Endothelial cell of umbilical vein (primary cell): ENCODE measurements at regions not wholly inside any gene's neighbourhood (a gene's known extent, or its start where the extent isn't known, plus 50 kb on each side); places are given as distances from the start of the nearest gene placed in this dataset.

Source experiments
- BruUV-seq: library from RNA; stranded (reverse); fragments of 400-500 nt; replicated peaks from 2 replicates; lab custom pipeline; 2021; lab: Mats Ljungman, UMichigan
- CTCF ChIA-PET: fragments of 300-600, 350-600 bp; sonication (Branson Sonifier 250); formaldehyde crosslinking; loops from one replicate; lab custom pipeline; 2021; ENCODE audit warnings: antibody characterized with exemption, inconsistent platforms; lab: Charles Lee
- POLR2A ChIA-PET: fragments of 300-600, 350-600 bp; sonication (Branson Sonifier 250); formaldehyde crosslinking; loops from one replicate; lab custom pipeline; 2021; ENCODE audit warnings: antibody characterized with exemption, inconsistent platforms; lab: Charles Lee
- DNase-seq: peaks from one replicate; pipeline ENCODE4 v3.0.0-alpha.2; 2011; ENCODE audit warnings: low read depth, low spot score
- FAIRE-seq: peaks from 2 replicates; lab custom pipeline; 2011; peaks lifted over from hg19 to GRCh38; lab: Jason Lieb, UNC
- H2AFZ ChIP-seq: 2 replicates; pipeline ENCODE4 v1.6.0; 2012; ENCODE audit warnings: low read depth, low read length, control low read depth, inconsistent platforms
- H3K27ac ChIP-seq: 2 replicates; pipeline ENCODE4 v1.5.1; 2011; ENCODE audit warnings: low read depth, mild to moderate bottlenecking, control low read depth, low read length, moderate library complexity; ENCODE audit not compliant: insufficient read depth
- H3K27me3 ChIP-seq, 2 experiments: 2 replicates each; pipeline versions ENCODE4 v1.6.0 to v1.6.1; 2011; ENCODE audit warnings: low read length in 2 of 2, mixed read lengths in 1 of 2; ENCODE audit not compliant: control insufficient read depth in 2 of 2, insufficient read depth in 2 of 2
- H3K36me3 ChIP-seq, 2 experiments: 2 replicates in 1 of 2; 3 replicates in 1 of 2; pipeline ENCODE4 v1.5.1; 2011; ENCODE audit warnings: low read length in 2 of 2, mild to moderate bottlenecking in 1 of 2, moderate library complexity in 1 of 2; ENCODE audit not compliant: control insufficient read depth in 2 of 2, insufficient read depth in 2 of 2; ENCODE audit errors: extremely low read depth in 1 of 2
- H3K4me1 ChIP-seq: 3 replicates; pipeline ENCODE4 v1.5.1; 2011; ENCODE audit warnings: mild to moderate bottlenecking, low read length; ENCODE audit not compliant: control insufficient read depth, insufficient read depth; ENCODE audit errors: extremely low read depth
- H3K4me2 ChIP-seq: 2 replicates; pipeline ENCODE4 v1.6.1; 2011; ENCODE audit warnings: low read length, control low read depth, mixed read lengths; ENCODE audit not compliant: insufficient read depth
- H3K4me3 ChIP-seq, 3 experiments: fragments of 200-600 bp in 1 of 3; sonication (generic), shearing (Covaris generic) in 1 of 3; replicated peaks in 1 of 3; 2 replicates each; pipeline ENCODE4 v1.5.1; 2011 to 2016; ENCODE audit warnings: control low read depth in 3 of 3, low read length in 3 of 3, mild to moderate bottlenecking in 2 of 3, inconsistent platforms in 1 of 3, low read depth in 1 of 3, moderate library complexity in 1 of 3; ENCODE audit not compliant: insufficient read depth in 1 of 3
- H3K79me2 ChIP-seq: 2 replicates; pipeline ENCODE4 v1.6.0; 2012; ENCODE audit warnings: low read length, inconsistent platforms; ENCODE audit not compliant: control insufficient read depth, insufficient read depth
- H3K9ac ChIP-seq: replicated peaks from 2 replicates; pipeline ENCODE3; 2011; ENCODE audit warnings: low read length, control low read depth; ENCODE audit not compliant: insufficient read depth; ENCODE audit errors: extremely low read depth
- H3K9me1 ChIP-seq: replicated peaks from 3 replicates; pipeline ENCODE4 v1.6.0; 2011; ENCODE audit warnings: mild to moderate bottlenecking, low read length; ENCODE audit not compliant: control insufficient read depth, insufficient read depth; ENCODE audit errors: extremely low read depth
- H3K9me3 ChIP-seq: replicated peaks from 2 replicates; pipeline ENCODE4 v1.5.1; 2012; ENCODE audit warnings: low read length, inconsistent platforms; ENCODE audit not compliant: control insufficient read depth, insufficient read depth
- H4K20me1 ChIP-seq: replicated peaks from 2 replicates; pipeline ENCODE3; 2011; ENCODE audit warnings: mild to moderate bottlenecking, low read length; ENCODE audit not compliant: control insufficient read depth, insufficient read depth; ENCODE audit errors: extremely low read depth
- CTCF ChIP-seq, 2 donors: IDR thresholded peaks; 1 replicate in 1 of 2; 2 replicates in 1 of 2; pipeline ENCODE4 v1.5.1; 2011; ENCODE audit warnings: low read length in 2 of 2, mild to moderate bottlenecking in 2 of 2, moderate library complexity in 2 of 2, control low read depth in 1 of 2, inconsistent platforms in 1 of 2, low read depth in 1 of 2; ENCODE audit not compliant: insufficient read depth in 1 of 2; ENCODE audit errors: extremely low read depth in 1 of 2
- GATA2 ChIP-seq: IDR thresholded peaks from 2 replicates; pipeline ENCODE4 v1.7.0; 2011; ENCODE audit warnings: low read depth, mild to moderate bottlenecking, moderate library complexity, mixed read lengths, low read length; ENCODE audit not compliant: insufficient read length, insufficient read depth
- JUN ChIP-seq: IDR thresholded peaks from 2 replicates; pipeline ENCODE4 v1.6.1; 2011; ENCODE audit warnings: borderline replicate concordance, low read depth; ENCODE audit not compliant: insufficient read length, insufficient read depth
- POLR2AphosphoS5 ChIP-seq: IDR thresholded peaks from 2 replicates; pipeline ENCODE4 v1.6.1; 2012; ENCODE audit warnings: low read depth, mild to moderate bottlenecking, control low read depth, low read length, moderate library complexity; ENCODE audit not compliant: insufficient read depth
- dilution Hi-C: fragments of 300-500 bp; cut with MboI; formaldehyde crosslinking; loops from one replicate; pipeline ENCODE4 v1.15.0; 2019; ENCODE audit warnings: low sequenced_read_pairs; ENCODE audit not compliant: extremely low pct_ligation_motif_present
- intact Hi-C: fragments of 100-400 bp; cut with micrococcal nuclease; formaldehyde crosslinking; loops from one replicate; pipeline ENCODE4 v1.10.0; 2022

DNA sequence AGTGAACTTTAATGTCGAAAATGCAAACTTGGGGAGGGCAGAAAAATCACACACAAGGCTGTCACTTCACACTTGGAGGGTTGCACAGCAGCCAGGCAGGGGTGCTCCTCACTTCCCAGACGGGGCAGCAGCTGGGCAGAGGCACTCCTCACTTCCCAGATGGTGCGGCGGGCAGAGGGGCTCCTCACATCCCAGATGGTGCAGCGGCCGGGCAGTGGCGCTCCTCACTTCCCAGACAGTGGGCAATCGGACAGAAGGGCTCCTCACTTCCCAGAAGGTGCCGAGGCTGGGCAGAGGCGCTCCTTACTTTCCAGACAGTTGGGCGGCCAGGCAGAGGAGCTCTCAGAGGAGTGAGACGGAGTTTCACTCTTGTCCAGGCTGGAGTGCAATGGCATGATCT, 90.6 kb downstream of the HMGB3 start:
- dilution Hi-C loops (no loop called here), intact Hi-C loops (no loop called here)
- Histone ChIP-seq H2AFZ (no peak overlapping the region), H3K4me3 (no peak overlapping the region), H3K4me2 (no peak overlapping the region), H3K27me3 (no peaks in the 10 kb centered on the region), H3K79me2 (no peaks in the 10 kb centered on the region), H3K36me3 (no peaks in the 10 kb centered on the region), H3K9me1 (no peaks in the 10 kb centered on the region), H3K9me3 (no peaks in the 10 kb centered on the region), H3K4me1 (no peaks in the 10 kb centered on the region), H3K9ac (no peak overlapping the region), H3K27ac (no peak overlapping the region), H4K20me1 (no peaks in the 10 kb centered on the region)
- DNase-seq (no peak), FAIRE-seq (no peak)
- ChIA-PET CTCF (interaction anchor here (1.2 kb wide), 1 partner anchor 301 kb away, joined by 3 read pairs; no protein-coding TSS in a partner anchor), POLR2A (no interaction called here)
- TF ChIP-seq GATA2 (no peak), CTCF (IDR thresholded peaks at IDR 0.05; ENCODE audit: extremely low read depth in 1 of 2, insufficient read depth in 1 of 2, low read depth in 1 of 2, low read length in 2 of 2) (no peak)
- no TSS peak for BruUV-seq

GRCh38 chrX:151081016-151081415, 95.4 kb upstream of the GPR50 start:
- intact Hi-C loops: loop anchor here (5.0 kb wide), 1 partner anchor 99 kb away; the partner anchor contains the start of gene HMGB3
- H4K20me1 ChIP-seq: no peaks in the 10 kb centered on the region
- DNase-seq: no peak
- no peak overlapping the region for H3K4me3 ChIP-seq
- FAIRE-seq: no peak
- dilution Hi-C loops: no loop called here
- H3K4me1 ChIP-seq: no peaks in the 10 kb centered on the region
- H3K9ac ChIP-seq: no peak overlapping the region
- no peak overlapping the region for H3K4me2 ChIP-seq
- H3K9me1 ChIP-seq: no peaks in the 10 kb centered on the region
- H3K36me3 ChIP-seq: no peaks in the 10 kb centered on the region
- no peak overlapping the region for H2AFZ ChIP-seq
- no peaks in the 10 kb centered on the region for H3K27me3 ChIP-seq
- no peak for TF ChIP-seq CTCF (IDR thresholded peaks at IDR 0.05; ENCODE audit: extremely low read depth in 1 of 2, insufficient read depth in 1 of 2, low read depth in 1 of 2, low read length in 2 of 2)
- TF ChIP-seq POLR2AphosphoS5: no peak
- no peak for TF ChIP-seq JUN
- BruUV-seq: no TSS peak
- H3K9me3 ChIP-seq: no peaks in the 10 kb centered on the region
- ChIA-PET CTCF (interaction anchor here (1.0 to 7.7 kb wide), 5 partner anchors 9 to 315 kb away, joined by 3 to 315 read pairs (median 4); no protein-coding TSS in a partner anchor), POLR2A (no interaction called here)
- H3K79me2 ChIP-seq: no peaks in the 10 kb centered on the region
- H3K27ac ChIP-seq: no peak overlapping the region
